Right lobe of liver (tissue), 4 donors: ENCODE measurements at regions not wholly inside any gene's neighbourhood (a gene's known extent, or its start where the extent isn't known, plus 50 kb on each side); places are given as distances from the start of the nearest gene placed in this dataset.

Experiments
- CTCF ChIP-seq, 4 donors: fragments of 200-600 bp in 3 of 4; fragments of 450-650 bp in 1 of 4; IDR thresholded peaks; one replicate each; pipeline versions ENCODE4 v1.5.1 to v1.8.0; 2016 to 2022; ENCODE audit warnings: antibody characterized with exemption in 4 of 4, mild to moderate bottlenecking in 2 of 4
- POLR2A ChIP-seq: fragments of 450-650 bp; IDR thresholded peaks from one replicate; pipeline ENCODE4 v1.6.1; 2017; ENCODE audit warnings: antibody characterized with exemption, mild to moderate bottlenecking
- donor health status: DM: no; HTN: no; CAD: no.
- donor health status: DM: no; HTN: no; CAD: no.
- donor health status: DM: no; HTN: yes; CAD: no.

DNA sequence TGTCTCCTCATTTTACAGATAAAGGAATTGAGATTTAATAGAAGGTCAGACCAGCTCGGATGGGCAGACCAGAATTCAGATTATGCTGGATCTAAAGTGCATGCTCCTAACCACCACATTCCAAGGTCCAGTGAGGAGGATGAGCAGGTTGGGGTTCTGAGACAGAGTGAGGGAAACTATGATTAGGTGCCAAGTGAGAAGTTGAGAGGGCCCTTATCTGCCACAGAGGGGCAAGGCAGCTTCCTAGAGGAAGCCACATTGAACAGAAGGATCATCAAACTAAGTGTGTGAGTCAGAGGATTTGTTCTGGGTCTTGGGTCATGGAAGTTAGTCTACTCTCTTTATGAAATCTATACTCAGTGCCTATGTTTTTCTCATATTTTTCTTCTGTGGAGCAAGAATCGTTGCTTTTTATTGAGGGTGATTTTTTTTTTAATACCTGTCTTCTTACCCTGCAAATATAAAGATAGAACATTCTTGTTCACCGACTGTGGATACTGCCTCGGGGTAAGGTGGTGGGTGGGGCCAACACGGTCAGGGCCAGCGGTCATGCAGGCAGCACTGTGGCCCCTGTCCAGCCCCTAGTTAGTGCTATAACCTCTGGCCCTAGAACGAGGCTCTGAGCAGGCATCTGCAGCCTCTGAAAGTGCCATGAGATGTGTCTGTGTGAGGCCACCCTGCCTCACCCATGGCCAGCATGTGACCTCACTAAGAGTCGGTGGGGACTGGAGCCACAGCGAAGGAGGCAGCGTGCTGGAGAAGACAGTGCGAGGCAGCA, 55.6 kb upstream of the PTHLH start:
- TF ChIP-seq CTCF (IDR thresholded peaks at IDR 0.05): no peak
- no peak for TF ChIP-seq POLR2A
